NCI-H460 (cell line): ENCODE measurements at regions not wholly inside any gene's neighbourhood (a gene's known extent, or its start where the extent isn't known, plus 50 kb on each side); places are given as distances from the start of the nearest gene placed in this dataset.
"Not testable (repeated sequence)": the region's sequence is repeated elsewhere in the genome, so short reads cannot be mapped to it uniquely, and the experiment has no call there.

ENCODE experiments used
- DNase-seq: peaks from one replicate; pipeline ENCODE4 v3.0.0-alpha.2; 2016; ENCODE audit warnings: low read depth; ENCODE audit errors: extremely low read depth

DNA sequence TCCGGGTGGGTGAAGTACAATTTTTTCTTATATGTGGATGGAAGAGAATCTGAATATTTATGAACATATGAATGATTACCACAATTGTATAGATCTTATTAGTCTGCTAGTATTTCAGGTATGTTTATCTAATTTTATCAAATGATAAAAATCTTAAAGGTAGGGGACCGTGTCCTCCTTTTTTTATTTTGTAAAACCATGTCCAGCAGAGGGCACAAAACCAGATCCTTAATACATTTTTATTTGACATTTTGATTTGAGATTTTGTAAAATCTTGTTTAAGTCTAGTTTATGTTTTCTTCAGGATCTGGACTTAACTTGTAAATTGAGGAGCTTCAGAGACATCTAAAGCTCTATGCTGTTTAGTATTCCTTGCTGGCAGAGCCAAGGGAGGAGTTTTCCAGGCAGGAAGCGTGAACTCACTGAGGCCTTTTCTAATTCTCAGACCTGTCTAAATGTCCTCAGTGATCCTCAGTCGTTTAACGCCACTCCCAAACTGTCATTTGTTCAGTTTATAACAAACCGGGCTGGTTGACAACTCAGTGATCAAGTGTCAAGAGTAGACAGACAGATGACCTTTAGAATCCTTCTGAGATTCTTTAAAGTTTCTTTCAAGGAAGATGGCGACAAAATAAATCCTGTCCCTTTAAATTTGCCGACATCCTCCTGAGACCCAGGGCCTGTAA lies 263.9 kb downstream of the KTN1 start:
- DNase-seq = no peak

- DNase-seq = no peak
These were observed 266.2 kb downstream of the KTN1 start for GRCh38 chr14:55845963-55846825.

DNA sequence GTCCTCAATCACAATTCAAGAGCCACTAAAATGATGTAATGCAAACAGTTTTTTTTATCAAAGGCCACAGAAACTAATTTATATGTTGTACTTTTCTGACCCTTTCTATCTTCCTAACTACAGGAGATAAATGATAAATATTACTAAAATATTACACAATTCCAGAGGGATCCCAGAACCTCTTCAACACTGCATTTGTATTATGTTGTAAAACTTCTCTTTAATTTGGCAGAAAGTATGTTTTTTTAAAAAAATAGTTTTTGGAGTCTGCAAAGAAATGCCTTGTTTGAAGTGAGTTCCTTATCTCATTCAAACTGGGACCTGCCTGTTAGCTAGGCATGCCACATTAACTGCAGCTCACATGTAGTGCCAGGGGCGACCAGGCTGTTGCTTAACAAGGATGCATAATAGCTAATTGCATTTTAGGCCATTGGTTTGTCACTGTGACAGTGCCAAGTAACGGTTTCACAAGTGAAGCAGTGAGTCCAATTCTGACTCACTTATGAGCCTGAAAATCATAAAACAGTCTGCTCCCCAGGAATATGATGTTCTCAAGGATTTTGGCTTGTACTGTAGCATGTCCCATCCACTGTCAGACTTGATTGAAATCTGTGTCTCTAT lies 266.9 kb downstream of the KTN1 start:
- no peak for DNase-seq

DNA sequence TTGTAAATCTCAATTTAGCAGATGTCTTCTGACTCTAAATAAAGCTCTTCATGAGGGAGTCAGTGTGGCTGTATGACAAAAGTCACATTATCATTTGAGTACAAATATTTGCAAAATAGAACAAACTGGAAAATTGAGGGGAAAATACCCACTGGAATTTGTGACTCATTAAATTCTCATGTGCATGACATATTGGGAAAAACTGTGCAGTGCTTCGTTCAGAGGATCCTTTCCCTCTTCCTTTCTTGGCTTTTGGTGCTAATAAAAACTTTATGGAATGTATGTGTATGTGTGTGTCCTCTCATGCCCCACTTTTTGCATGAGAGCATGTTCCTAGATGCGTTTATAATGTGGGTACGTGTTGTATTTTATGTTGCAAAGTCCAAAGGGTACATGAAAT lies 267.8 kb downstream of the KTN1 start:
- DNase-seq = no peak

GRCh38 chr14:55848964-55849363 lies 269.0 kb downstream of the KTN1 start:
- no peak for DNase-seq

- DNase-seq = no peak
These were observed 268.4 kb upstream of the PELI2 start for GRCh38 chr14:55849833-55850232.

GRCh38 chr14:55850825-55851241 lies 267.4 kb upstream of the PELI2 start:
- DNase-seq = no peak

DNA sequence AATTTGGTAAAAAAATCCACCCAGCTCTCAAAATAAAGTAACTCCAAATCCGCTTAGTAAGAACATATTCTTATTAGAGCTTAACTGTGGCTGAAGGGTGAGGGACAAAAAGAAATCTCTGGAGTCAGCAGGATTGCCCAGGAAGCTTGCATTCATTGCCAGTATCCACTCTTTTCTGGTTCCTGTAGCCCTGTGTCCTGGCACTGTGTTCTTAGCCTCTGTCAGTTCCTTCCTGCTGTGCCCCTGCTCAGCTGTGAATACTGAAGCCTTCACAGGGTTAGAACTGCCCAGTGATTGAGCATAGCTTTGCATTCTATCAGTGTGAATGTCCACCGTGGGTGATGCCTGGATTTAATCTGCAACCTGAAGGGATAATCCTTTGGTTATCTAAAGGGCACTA lies 266.9 kb upstream of the PELI2 start:
- DNase-seq = no peak

DNA sequence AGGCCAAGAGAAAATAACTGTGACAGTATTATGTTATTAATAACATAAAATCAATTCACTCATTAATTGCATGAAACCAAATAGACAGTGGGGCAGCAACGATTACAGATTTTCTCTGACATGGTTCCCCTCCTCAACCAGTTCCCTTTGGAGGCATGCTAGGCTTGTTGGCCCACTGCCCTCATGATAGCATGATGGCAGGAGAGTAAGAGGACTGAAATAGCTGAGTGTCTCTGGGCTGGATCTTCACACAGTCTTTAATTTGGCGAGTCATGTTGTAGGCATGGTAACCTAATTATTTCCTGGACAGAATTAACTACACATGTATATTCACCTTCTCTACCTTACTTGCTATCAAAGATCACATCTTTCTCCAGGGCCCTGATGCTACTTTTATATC lies 266.2 kb upstream of the PELI2 start:
- DNase-seq = no peak

DNA sequence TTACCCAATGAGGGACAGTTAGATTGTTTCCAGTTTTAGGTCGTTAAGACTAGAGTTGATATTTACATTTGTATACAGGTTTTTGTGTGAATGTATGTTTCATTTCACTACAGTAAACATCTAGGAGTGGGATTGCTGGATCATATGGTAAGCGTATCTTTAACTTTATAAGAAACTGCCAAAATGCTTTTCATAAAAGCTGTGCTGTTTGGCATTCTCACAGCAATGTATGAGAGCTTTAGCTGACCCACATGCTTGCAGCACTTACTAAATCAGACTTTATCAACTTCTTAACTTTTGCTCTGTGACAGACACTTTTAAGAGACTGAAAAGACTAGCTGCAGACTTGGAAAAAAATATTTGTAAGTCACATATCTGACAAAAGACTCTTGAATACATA lies 262.5 kb upstream of the PELI2 start:
- DNase-seq = no peak

DNA sequence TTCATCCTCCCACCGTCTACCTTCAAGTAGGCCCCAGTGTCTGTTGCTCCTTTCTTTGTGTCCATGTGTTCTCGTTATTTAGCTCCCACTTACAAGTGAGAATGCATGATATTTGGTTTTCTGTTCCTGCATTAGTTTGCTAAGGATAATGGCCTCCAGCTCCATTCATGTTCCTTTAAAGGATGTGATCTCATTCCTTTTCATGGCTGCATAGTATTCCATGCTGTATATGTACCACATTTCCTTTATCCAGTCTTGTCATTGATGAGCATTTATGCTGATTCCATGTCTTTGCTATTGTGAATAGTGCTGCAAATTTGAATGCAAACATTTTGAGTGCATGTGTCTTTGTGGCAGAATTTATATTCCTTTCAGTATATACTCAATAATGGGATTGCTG lies 259.6 kb upstream of the PELI2 start:
- no peak for DNase-seq

GRCh38 chr14:55861561-55861960 lies 256.6 kb upstream of the PELI2 start:
- DNase-seq = not testable (repeated sequence)

- no peak for DNase-seq
These were observed 253.1 kb upstream of the PELI2 start for GRCh38 chr14:55864890-55865655.

DNA sequence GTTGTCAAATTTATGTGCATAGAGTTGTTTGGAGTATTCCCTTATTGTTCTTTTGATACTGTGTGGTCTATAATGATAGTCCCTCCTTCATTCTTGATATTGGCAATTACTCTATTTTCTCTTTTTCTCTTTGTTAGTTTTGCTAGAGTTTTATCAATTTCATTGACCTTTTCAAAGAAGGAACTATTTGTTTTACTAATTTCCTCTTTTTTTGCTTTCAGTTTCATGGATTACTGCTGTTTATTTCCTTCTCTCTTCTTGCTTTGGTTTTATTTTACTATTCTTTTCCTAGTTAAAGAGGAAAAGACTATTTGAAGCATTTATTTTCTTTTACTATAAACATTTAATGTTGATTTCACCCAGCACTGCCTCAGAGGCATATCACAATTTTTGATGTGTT lies 250.9 kb upstream of the PELI2 start:
- DNase-seq = no peak

DNA sequence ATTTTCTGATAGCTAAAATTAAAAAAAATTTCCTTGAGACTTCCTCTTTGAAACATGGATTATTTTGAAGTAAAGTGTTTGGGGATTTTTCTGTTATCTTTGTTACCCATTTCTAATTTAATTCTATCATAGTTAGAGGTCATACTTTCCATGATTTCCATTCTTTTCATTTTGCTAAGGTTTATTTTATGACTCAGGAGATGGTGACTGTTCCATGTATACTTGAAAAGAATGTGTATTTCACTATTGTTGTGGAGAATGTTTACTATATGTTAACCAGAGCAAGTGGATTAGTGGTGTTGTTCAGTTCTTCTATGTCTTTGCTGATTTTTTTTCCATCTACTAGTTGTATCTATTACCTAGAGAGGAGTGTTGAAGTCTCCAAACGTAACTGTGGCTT lies 250.5 kb upstream of the PELI2 start:
- no peak for DNase-seq

DNA sequence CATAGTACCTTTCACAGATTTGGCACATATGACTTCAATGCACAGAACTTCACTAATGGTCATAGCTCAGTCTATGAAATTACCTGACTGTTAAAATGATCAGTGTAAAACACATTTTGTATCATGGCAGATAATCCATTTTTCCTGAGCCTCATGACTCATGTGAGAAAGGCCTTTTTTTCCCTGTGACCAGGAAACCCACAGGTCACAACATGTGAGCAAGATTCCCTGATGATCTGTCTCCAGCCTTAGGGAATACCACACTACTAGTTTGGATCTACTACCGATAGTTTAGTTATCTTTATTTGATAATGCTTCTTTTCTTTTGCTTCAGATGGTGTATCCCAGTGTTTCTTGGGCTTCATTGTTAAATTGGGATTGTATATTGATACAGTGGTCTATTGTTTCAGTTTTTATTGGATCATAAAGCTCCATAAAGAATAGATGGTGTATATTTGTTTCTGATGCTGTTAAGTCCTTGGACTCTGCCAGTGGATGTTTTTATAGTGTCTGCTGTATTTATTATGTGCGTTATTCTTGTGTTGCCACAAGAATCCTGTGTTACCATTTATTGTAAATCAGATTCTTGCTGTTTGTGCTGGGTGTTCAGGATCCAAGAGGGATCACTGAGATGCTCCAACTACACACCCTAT lies 248.7 kb upstream of the PELI2 start:
- no peak for DNase-seq

GRCh38 chr14:55873169-55873568 lies 245.0 kb upstream of the PELI2 start:
- no peak for DNase-seq

GRCh38 chr14:55874785-55875184 lies 243.4 kb upstream of the PELI2 start:
- DNase-seq = no peak

DNA sequence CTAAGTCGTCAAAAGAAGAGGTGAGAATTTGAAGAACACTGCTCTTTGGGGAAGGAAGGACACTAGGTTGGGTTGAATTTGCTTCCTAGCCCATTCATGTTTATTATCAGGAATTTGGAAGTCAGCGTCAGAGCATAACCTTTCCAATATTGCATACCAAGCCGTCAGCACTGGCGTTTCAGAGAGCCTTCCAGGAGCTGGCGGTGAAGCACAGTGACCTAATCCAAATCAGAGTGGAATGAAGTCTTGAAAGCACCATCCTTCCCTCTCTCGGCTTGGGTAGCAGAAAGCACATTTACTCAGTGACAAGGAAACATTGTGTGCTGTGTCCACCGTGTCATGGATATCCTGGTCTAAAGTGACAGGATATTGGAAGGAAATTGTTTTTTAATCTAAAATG lies 240.3 kb upstream of the PELI2 start:
- DNase-seq = no peak

- DNase-seq = no peak
These were observed 236.5 kb upstream of the PELI2 start for GRCh38 chr14:55881577-55882241.
